Hepatocyte (in vitro differentiated cells): ENCODE measurements at regions not wholly inside any gene's neighbourhood (a gene's known extent, or its start where the extent isn't known, plus 50 kb on each side); places are given as distances from the start of the nearest gene placed in this dataset.

Experiments
- DNase-seq: peaks from one replicate; pipeline ENCODE4 v3.0.0-alpha.2; 2016; ENCODE audit warnings: low spot score
- H2AFZ ChIP-seq: fragments of 200-600 bp; sonication (generic); 2 replicates; pipeline ENCODE4 v1.6.0; 2016; ENCODE audit warnings: antibody characterized with exemption, mild to moderate bottlenecking
- H3K27ac ChIP-seq: fragments of 200-600 bp; sonication (generic); 2 replicates; pipeline ENCODE4 v1.5.1; 2016; ENCODE audit warnings: mild to moderate bottlenecking
- H3K27me3 ChIP-seq: fragments of 200-600 bp; sonication (generic); 2 replicates; pipeline ENCODE4 v1.6.1; 2016
- H3K36me3 ChIP-seq: fragments of 200-600 bp; sonication (generic); replicated peaks from 2 replicates; pipeline ENCODE4 v1.5.1; 2016; ENCODE audit warnings: low read depth; ENCODE audit not compliant: insufficient read depth
- H3K4me1 ChIP-seq: fragments of 200-600 bp; sonication (generic); 2 replicates; pipeline ENCODE4 v1.5.1; 2016; ENCODE audit warnings: mild to moderate bottlenecking, moderate library complexity; ENCODE audit not compliant: insufficient read depth
- H3K4me2 ChIP-seq: fragments of 200-600 bp; sonication (generic); 2 replicates; pipeline ENCODE4 v1.6.0; 2016
- H3K4me3 ChIP-seq: fragments of 200-600 bp; sonication (generic); 2 replicates; pipeline ENCODE4 v1.5.1; 2016; ENCODE audit warnings: mild to moderate bottlenecking
- H3K79me2 ChIP-seq: fragments of 200-600 bp; sonication (generic); 2 replicates; pipeline ENCODE4 v1.6.0; 2017; ENCODE audit warnings: mild to moderate bottlenecking
- H3K9me2 ChIP-seq: fragments of 200-600 bp; sonication (generic); replicated peaks from 2 replicates; pipeline ENCODE4 v1.6.0; 2017; ENCODE audit warnings: mild to moderate bottlenecking; ENCODE audit not compliant: insufficient read depth
- H3K9me3 ChIP-seq: fragments of 200-600 bp; sonication (generic); 2 replicates; pipeline ENCODE4 v1.5.1; 2016; ENCODE audit warnings: low read depth, mild to moderate bottlenecking
- H4K20me1 ChIP-seq: fragments of 200-600 bp; sonication (generic); 2 replicates; pipeline ENCODE4 v1.6.0; 2016; ENCODE audit warnings: mild to moderate bottlenecking; ENCODE audit not compliant: insufficient read depth, poor library complexity, severe bottlenecking
- EZH2 ChIP-seq: fragments of 200-600 bp; sonication (generic); IDR thresholded peaks from 2 replicates; pipeline ENCODE4 v1.6.1; 2016; ENCODE audit warnings: antibody characterized with exemption, mild to moderate bottlenecking, borderline replicate concordance
- EZH2phosphoT487 ChIP-seq: fragments of 200-600 bp; sonication (generic); IDR thresholded peaks from one replicate; pipeline ENCODE4 v1.6.1; 2018; ENCODE audit warnings: antibody characterized with exemption, mild to moderate bottlenecking, low read depth, moderate library complexity; ENCODE audit not compliant: unreplicated experiment, severe bottlenecking
- WGBS: methylation state at CpG from one replicate; pipeline ENCODE4 v1.1.6; 2016; ENCODE audit warnings: low lambda C conversion rate; ENCODE audit errors: missing lambda C conversion rate; 5-methylcytosine and 5-hydroxymethylcytosine counted together
- TF ChIP-seq, protein P1 (sequence below): fragments of 200-600 bp; sonication (generic); IDR thresholded peaks from 2 replicates; pipeline ENCODE4 v1.5.1; 2016; ENCODE audit warnings: antibody characterized with exemption, mild to moderate bottlenecking; ENCODE audit not compliant: poor library complexity

DNA sequence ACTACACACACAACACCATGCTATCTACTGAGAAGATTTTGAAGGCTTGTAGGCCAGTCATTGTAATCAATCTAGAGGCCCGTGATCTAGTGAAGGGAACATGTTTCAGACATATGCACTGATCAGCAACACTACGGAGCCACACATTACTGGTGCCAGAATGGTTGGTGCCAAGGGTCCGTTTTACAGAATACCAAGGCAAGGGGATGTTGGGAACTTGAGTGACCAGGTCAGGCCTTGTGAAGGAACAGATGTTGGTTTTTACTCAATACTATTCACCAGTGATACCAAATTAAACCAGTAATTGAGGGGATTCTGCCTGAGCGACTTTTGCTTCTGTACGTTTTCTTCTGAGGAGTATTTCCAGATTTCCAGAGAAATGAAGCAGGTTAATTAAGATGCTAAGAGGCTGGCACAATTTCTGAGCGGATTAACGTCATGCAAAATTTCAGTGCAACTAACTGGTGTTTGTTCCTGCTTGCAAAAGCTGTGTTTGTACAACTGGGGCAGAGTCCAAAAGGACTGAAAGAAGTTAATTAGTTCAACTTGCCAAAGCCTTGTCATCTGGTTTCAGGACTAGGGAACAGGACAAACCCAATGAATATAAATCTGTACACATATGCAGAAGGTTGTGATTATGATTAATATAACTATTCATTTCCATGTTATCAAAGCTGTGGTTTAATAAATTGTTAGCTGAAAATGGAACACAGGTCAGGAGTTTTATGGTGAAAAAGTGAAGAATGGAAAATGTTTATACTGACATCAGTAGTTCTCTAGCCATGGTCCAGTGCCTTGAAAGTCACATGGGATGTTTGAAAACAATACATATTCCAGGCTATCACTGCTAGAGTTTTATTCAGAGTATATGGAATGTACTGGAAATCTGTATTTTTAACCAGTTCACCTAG lies 432.1 kb upstream of the DCC start:
- 84% methylated on average over 7 of the region's 7 CpGs for WGBS
- peak; percentile 41 for DNase-seq
- Histone ChIP-seq H3K4me1 (peaks cover 5% of the 10 kb centered on the region), H3K27me3 (no peaks in the 10 kb centered on the region), H3K79me2 (no peaks in the 10 kb centered on the region), H3K36me3 (no peaks in the 10 kb centered on the region), H3K9me2 (no peaks in the 10 kb centered on the region), H3K4me2 (no peak overlapping the region), H4K20me1 (no peaks in the 10 kb centered on the region), H2AFZ (no peak overlapping the region), H3K9me3 (no peaks in the 10 kb centered on the region), H3K4me3 (no peak overlapping the region), H3K27ac (peak overlapping the region; percentile 43)
- TF ChIP-seq EZH2 (no peak), EZH2phosphoT487 (no peak)
- TF ChIP-seq, protein P1, sequence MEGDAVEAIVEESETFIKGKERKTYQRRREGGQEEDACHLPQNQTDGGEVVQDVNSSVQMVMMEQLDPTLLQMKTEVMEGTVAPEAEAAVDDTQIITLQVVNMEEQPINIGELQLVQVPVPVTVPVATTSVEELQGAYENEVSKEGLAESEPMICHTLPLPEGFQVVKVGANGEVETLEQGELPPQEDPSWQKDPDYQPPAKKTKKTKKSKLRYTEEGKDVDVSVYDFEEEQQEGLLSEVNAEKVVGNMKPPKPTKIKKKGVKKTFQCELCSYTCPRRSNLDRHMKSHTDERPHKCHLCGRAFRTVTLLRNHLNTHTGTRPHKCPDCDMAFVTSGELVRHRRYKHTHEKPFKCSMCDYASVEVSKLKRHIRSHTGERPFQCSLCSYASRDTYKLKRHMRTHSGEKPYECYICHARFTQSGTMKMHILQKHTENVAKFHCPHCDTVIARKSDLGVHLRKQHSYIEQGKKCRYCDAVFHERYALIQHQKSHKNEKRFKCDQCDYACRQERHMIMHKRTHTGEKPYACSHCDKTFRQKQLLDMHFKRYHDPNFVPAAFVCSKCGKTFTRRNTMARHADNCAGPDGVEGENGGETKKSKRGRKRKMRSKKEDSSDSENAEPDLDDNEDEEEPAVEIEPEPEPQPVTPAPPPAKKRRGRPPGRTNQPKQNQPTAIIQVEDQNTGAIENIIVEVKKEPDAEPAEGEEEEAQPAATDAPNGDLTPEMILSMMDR = no peak

DNA sequence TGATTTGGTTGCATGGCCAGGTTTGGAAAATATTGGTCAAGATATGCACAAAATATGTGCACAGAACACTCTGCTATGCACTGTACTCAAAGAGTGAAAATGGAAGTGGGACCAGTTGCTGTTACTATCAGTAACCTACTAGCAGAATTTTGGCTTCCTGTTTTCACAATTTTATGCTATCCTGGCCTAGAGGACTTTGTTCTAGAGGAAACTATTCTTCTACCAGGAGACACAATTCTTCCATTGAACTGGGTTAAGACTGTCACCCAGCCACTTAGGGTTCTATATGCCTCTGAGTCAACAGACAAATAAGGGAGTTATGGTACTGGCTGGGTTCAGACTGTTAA lies 431.4 kb upstream of the DCC start:
- Histone ChIP-seq H3K9me2 (no peaks in the 10 kb centered on the region), H3K27ac (peak overlapping the region; percentile 43), H2AFZ (no peak overlapping the region), H4K20me1 (no peaks in the 10 kb centered on the region), H3K4me2 (no peak overlapping the region), H3K4me3 (no peak overlapping the region), H3K27me3 (no peaks in the 10 kb centered on the region), H3K36me3 (no peaks in the 10 kb centered on the region), H3K79me2 (no peaks in the 10 kb centered on the region), H3K4me1 (peaks cover 5% of the 10 kb centered on the region), H3K9me3 (no peaks in the 10 kb centered on the region)
- no peak for DNase-seq
- no peak for TF ChIP-seq EZH2
- TF ChIP-seq, protein P1 = no peak
- TF ChIP-seq EZH2phosphoT487 = no peak

DNA sequence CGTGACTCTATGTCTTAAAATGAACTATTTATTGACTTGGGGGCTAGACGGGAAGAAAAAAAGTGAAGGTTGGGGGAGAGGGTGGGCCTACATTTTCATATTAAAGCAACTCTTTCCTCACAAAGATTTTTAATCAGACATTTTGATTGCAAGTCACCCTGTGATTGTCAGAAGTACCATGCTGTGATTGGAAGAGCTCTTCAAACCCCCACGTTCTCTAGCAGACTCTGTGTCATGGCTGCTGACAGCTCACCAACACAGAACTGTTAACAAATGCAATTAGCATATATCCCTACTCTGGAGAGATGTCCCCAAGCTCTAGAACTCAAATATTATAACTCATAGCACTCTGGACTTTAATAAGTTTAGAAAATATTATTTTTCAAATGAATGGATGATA lies 428.4 kb upstream of the DCC start:
- Histone ChIP-seq H2AFZ (no peak overlapping the region), H3K79me2 (no peaks in the 10 kb centered on the region), H3K27me3 (no peaks in the 10 kb centered on the region), H3K4me1 (peaks cover 5% of the 10 kb centered on the region), H3K27ac (no peak overlapping the region), H3K9me2 (no peaks in the 10 kb centered on the region), H3K4me2 (no peak overlapping the region), H3K4me3 (no peak overlapping the region), H3K36me3 (no peaks in the 10 kb centered on the region), H3K9me3 (no peaks in the 10 kb centered on the region), H4K20me1 (no peaks in the 10 kb centered on the region)
- DNase-seq = no peak
- WGBS = 81% methylated on average over 3 of the region's 3 CpGs
- TF ChIP-seq EZH2phosphoT487 (no peak), EZH2 (no peak)
- TF ChIP-seq, protein P1 = no peak
